GM21723 (cell line): ENCODE measurements at regions not wholly inside any gene's neighbourhood (a gene's known extent, or its start where the extent isn't known, plus 50 kb on each side); places are given as distances from the start of the nearest gene placed in this dataset.

Source experiments
- ATAC-seq: cut with Tn5 transposase; IDR thresholded peaks from one replicate; pipeline ENCODE4 v1.9.1; 2021; ENCODE audit warnings: mild to moderate bottlenecking, moderate library complexity; ENCODE audit not compliant: unreplicated experiment

DNA sequence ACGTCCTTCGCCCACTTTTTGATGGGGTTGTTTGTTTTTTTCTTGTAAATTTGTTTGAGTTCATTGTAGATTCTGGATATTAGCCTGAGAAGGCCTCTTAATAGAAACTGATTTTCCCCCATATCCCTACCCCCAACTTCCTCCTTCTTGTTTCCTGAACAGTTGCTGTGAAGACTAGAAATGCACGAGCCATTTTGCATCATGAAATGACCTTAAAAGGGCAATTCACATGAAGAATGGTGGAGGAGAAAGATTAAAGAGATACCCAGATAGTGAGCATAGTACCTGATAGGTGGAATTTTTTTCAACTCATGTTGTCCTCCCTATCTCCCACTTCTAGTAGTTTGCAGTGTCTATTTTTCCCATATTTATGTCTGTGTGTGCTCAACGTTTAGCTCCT, 55.2 kb upstream of the KCNH8 start:
- ATAC-seq, result no peak

DNA sequence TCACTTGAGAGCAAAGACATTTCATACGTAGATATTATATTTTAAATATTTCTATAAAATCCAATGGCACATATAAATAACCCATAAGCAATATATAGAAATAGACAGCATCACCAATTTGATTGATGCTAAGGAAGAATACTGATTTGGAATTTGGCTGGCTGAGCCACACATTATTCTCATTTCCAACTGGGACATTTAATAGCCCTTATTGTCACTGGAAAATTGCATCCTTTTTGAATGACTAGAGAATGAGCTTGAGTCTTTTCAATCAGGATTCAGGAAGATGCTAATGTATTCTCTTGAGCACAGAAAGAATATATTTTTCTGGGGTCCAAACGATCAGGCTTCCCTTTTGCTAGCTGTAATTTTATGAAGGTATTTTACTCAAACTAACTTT, 70.9 kb upstream of the KCNH8 start:
- ATAC-seq, result no peak

GRCh38 chr3:19075037-19075436, 73.3 kb upstream of the KCNH8 start:
- ATAC-seq, result no peak

DNA sequence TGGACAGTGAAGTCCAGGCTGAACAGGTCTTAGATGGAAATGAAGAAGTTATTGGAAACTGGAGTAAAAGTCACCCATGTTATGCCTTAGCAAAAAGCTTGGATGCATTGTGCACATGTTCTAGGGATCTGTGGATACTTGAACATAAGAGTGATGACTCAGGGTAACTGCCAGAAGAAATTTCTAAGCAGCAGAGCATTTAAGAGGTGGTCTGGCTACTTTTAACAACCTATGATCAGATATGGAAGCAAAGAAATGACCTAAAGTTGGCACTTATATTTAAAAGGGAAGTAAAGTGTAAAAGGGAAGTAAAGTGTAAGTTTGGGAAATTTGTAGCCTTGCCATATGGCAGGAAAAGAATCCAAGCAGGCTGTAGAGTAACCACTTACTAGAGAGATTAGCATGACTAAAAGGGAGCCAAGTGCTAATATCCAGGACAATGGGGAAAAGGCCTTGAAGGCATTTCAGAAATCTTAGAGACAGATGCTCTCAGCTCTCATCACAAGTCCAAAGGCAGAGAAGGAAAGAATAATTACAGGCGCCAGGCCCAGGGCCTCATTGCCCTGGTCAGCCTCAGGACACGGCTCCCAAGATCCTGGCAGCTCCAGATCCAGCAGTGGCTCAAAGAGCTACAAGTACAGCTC, 73.9 kb upstream of the KCNH8 start:
- ATAC-seq, result no peak

DNA sequence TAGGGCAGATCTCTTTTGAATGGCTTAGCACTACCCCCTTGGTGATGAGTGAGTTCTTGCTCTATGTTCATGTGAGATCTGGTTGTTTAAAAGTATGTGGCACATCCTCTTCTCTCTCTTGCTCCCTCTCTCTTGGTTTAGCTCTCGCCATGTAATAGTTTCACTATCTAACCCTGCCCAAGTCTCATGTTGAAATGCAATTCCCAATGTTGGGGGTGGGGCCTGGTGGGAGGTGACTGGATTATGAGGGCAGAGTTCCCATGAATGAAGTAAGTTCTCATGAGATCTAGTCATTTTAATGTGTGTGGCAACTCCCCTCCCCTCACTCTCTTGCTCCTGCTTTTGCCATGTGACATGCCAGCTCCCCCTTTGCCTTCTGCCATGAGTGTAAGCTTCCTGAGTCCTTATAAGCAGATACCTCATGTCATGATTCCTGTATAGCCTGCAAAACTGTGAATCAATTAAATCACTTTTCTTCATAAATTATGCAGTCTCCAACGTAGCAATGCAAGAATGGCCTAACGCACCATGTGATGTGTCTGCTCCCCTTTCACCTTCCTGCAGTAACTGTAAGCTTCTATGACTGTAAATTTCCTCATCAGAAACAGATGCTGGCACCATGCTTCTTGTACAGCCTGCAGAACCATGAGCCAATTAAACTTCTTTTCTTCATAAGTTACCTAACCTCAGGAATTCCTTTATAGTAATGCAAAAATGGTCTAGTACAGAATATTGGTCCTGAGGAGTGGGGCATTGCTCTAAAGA, 74.8 kb upstream of the KCNH8 start:
- ATAC-seq, result no peak

DNA sequence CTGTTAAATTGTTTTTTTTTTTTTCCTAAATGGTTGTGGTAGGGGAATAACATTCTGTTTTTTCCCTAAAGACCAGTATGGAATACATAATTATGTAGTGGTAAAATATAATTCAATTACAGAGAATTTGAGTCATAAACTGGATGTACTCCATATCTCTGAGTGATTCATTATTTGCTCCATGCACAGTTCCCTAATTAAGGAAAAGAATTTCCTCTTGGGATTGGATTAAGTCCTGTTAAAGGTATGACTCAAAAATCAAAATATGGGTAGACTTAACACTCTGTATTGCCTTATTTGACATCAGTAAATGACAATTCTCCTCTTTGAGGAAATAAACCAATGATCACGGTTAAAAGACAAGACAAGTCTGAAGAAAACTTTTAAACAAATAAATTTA, 78.0 kb upstream of the KCNH8 start:
- no peak for ATAC-seq

GRCh38 chr3:19065027-19065426, 83.3 kb upstream of the KCNH8 start:
- ATAC-seq, result no peak

DNA sequence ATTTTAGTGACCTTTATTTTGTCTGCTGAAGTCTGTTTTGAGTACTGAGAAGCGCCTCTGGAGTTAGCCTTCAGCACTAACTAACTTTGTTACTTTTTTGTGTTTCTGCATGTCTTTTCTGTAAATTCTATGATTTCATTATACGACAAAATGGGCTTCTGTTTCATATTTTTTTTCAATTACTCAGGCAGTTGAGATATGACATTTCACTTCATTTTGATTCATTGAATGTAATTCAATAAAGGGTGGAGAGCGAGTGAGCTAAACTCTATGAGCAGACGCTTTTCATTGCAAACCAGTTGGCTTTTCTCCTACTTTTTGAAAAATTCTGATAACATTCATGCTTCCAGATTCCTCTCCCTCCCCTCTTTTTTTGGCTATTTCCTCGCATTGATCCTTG, 84.4 kb upstream of the KCNH8 start:
- ATAC-seq, result no peak

DNA sequence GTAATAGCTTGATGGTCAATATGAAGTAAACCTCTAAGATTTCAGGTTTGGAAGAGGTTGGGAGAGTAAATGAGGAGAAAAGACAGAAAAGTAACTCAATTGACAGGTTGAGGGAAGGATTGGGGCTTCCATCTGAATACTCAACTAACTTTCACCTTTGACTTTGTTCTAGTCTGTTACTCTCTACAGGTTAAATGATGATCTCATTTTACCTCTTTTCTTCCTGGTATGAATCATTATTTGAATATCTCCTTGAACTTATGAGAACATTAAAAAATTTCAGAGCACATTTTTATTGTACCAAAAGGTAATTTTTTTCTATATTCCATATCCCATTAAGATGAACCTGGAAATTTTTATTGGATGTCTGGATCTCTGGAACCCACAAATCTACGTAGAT, 87.9 kb upstream of the KCNH8 start:
- ATAC-seq, result no peak

DNA sequence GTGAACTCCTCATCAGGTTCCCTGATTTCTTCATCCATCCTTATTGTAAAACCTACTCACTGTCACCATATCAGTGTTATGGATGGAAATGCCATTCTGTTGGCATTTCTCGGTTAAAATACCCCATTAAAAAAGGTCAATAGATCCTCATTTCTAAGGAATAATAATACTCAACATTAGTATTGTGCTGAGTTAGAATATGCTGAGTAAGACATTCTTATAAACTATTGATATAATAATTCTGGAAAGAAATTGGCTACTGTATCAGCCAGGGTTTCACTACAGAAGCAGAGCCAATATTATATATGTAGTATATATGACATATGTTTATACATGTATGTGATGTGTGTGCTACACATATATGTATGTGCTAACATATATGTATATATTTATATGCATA, 95.4 kb upstream of the KCNH8 start:
- no peak for ATAC-seq

GRCh38 chr3:19046440-19046839, 101.9 kb upstream of the KCNH8 start:
- ATAC-seq, result no peak

- ATAC-seq, result no peak
Observed at GRCh38 chr3:19030522-19030839, 117.8 kb upstream of the KCNH8 start.

- ATAC-seq, result no peak
Observed at GRCh38 chr3:19029837-19030521, 118.3 kb upstream of the KCNH8 start.

- ATAC-seq, result no peak
Observed at GRCh38 chr3:19025441-19025840, 122.9 kb upstream of the KCNH8 start.

GRCh38 chr3:19022546-19022945, 125.8 kb upstream of the KCNH8 start:
- ATAC-seq, result no peak

- ATAC-seq, result no peak
Observed at GRCh38 chr3:19016851-19017250, 131.5 kb upstream of the KCNH8 start.

DNA sequence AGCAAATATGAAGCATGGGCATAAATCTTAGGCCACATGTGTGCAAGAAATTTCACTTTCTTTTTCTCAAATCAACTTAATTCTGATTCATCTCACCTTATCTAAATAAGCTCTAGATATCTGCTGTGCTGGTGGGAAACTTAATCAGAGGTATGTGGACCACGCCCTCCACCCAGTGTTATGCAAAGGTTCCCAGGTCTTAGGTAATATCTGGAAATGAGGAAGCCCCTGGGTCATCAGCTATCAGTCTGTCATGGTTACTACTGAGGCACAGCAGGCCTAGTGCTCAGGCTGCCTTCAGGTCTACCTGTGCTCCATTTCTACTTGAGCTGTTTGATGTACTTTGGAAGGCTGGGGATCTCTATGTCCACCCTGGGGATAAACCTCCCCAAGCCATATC, 134.4 kb upstream of the KCNH8 start:
- ATAC-seq, result no peak

DNA sequence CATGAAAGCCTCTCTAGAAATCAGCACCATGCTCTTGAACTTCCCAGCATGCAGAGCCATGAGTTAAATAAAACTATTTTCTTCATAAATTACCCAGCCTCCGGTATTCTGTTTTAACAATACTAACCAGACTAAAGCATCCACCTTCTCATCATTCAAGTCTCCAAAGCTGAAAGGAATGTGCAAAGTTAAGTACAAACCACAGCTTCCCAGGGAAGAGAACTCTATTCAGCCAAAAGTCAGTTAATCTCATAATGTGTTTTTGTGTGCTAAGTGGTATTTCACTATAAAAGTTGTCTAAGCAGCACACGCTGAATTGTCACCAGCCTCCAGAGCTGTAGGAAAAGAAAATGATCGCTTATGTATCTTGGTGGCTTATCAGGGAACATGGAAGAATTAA, 135.5 kb upstream of the KCNH8 start:
- no peak for ATAC-seq

DNA sequence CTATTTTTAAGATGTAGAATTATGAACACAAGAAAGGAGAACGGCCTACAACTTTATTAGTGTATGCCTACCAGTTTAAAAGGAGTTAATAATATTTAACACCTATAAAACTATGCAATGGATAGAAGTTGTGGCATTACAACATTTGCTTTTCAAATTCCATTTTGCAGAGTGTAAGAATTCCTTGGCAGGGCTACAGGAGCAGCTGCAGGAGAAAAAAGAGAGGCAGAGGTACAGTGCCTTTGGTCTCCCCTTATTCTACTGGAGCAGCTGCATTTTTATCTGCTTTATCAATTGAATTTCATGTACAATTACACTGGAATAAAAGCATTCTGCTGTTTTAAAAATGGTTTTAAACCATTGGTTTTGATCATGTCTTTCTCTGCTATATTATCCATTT, 145.7 kb upstream of the KCNH8 start:
- no peak for ATAC-seq

DNA sequence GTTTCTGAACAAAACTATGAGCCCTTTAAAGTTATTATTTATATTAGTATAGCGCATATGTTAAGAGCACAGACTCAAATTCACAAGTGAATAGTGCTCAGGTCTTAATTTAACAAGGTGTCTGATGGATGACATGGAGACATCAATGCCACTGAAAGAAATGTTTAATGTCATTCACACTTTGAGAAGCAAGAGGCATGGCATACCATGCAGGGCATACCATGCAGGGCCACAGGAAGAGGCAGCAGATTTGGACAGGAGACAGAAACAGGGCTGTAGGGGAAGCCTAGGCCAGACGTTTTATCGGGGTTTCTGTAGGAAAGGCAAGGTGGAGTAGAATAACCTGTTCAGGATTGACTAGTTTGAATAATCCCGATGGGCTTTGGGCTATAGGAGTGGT, 150.2 kb upstream of the KCNH8 start:
- no peak for ATAC-seq

DNA sequence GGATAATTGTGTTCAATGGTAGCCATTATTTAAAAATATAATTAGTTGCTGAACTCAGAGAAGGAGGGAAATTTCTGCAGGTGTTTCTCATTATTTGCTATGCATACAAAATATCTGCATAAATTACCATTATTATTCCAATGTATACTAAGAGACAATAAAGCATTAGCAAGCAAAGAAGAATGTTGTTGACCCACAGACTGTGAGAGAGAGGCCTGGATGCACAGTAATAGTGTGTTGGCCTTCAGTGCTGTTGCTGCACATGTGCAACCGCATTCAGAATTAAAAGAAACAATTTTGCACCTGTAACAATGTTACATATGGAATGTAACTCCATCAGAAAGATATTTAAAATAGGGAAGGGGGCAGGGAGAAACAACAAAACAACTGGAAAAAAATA, 155.6 kb upstream of the KCNH8 start:
- ATAC-seq, result no peak

- ATAC-seq, result no peak
Observed at GRCh38 chr3:18989237-18989795, 159.0 kb upstream of the KCNH8 start.
